PC-9 (cell line): ENCODE measurements at regions not wholly inside any gene's neighbourhood (a gene's known extent, or its start where the extent isn't known, plus 50 kb on each side); places are given as distances from the start of the nearest gene placed in this dataset.

ENCODE experiments used
- BruUV-seq: library from RNA; stranded (reverse); fragments of 400-500 nt; replicated peaks from 2 replicates; lab custom pipeline; 2021; lab: Mats Ljungman, UMichigan
- CTCF ChIA-PET: fragments of 300-600 bp; sonication (Branson Sonifier 250); formaldehyde crosslinking; loops from one replicate; lab custom pipeline; 2022; ENCODE audit warnings: antibody characterized with exemption; lab: Charles Lee
- POLR2A ChIA-PET: fragments of 300-600 bp; sonication (Branson Sonifier 250); formaldehyde crosslinking; loops from one replicate; lab custom pipeline; 2022; ENCODE audit warnings: antibody characterized with exemption; ENCODE audit not compliant: unreplicated experiment; lab: Charles Lee
- DNase-seq, 2 experiments: peaks; one replicate each; pipeline versions ENCODE4 v3.0.0 to v3.0.0-alpha.2; 2015 to 2022; ENCODE audit warnings: mixed read lengths in 1 of 2
- H2AFZ ChIP-seq: fragments of 200-600 bp; sonication (generic); 2 replicates; pipeline ENCODE4 v1.8.1; 2017; ENCODE audit warnings: antibody characterized with exemption
- H3F3A ChIP-seq: fragments of 200-600 bp; sonication (generic); 2 replicates; pipeline ENCODE4 v1.8.1; 2017; ENCODE audit warnings: antibody characterized with exemption, mild to moderate bottlenecking, low read depth; ENCODE audit not compliant: insufficient read depth
- H3K27ac ChIP-seq: fragments of 200-600 bp; sonication (generic); 2 replicates; pipeline ENCODE4 v1.6.1; 2016; ENCODE audit warnings: mixed run types
- H3K27me3 ChIP-seq: fragments of 200-600 bp; sonication (generic); 2 replicates; pipeline ENCODE4 v1.6.1; 2016; ENCODE audit warnings: low read depth, mixed run types; ENCODE audit not compliant: insufficient read depth
- H3K36me3 ChIP-seq: fragments of 200-600 bp; sonication (generic); 2 replicates; pipeline ENCODE4 v1.6.1; 2016; ENCODE audit warnings: low read depth, mixed run types
- H3K4me1 ChIP-seq: fragments of 200-600 bp; sonication (generic); replicated peaks from 2 replicates; pipeline ENCODE4 v1.6.1; 2016; ENCODE audit warnings: mixed run types; ENCODE audit not compliant: insufficient read depth
- H3K4me2 ChIP-seq: fragments of 200-600 bp; sonication (generic); 2 replicates; pipeline ENCODE4 v1.6.1; 2017; ENCODE audit warnings: mixed run types
- H3K4me3 ChIP-seq: fragments of 200-600 bp; sonication (generic); 2 replicates; pipeline ENCODE4 v1.6.1; 2016; ENCODE audit warnings: mixed run types
- H3K79me2 ChIP-seq: fragments of 200-600 bp; sonication (generic); 2 replicates; pipeline ENCODE4 v1.6.1; 2017; ENCODE audit warnings: low read depth, mixed run types
- H3K9me2 ChIP-seq: fragments of 200-600 bp; sonication (generic); 2 replicates; pipeline ENCODE4 v1.8.1; 2017; ENCODE audit warnings: mild to moderate bottlenecking; ENCODE audit not compliant: insufficient read depth
- H3K9me3 ChIP-seq: fragments of 200-600 bp; sonication (generic); 2 replicates; pipeline ENCODE4 v1.8.1; 2016; ENCODE audit warnings: low read depth; ENCODE audit not compliant: insufficient read depth
- H4K20me1 ChIP-seq: fragments of 200-600 bp; sonication (generic); 2 replicates; pipeline ENCODE4 v1.8.1; 2017; ENCODE audit not compliant: insufficient read depth
- EZH2 ChIP-seq: fragments of 200-600 bp; sonication (generic); IDR thresholded peaks from 2 replicates; pipeline ENCODE4 v1.8.0; 2017; ENCODE audit warnings: antibody characterized with exemption, low read depth
- intact Hi-C: fragments of 100-400 bp; cut with micrococcal nuclease; formaldehyde crosslinking; loops from one replicate; pipeline ENCODE4 v1.10.0; 2022; ENCODE audit not compliant: unreplicated experiment
- TF ChIP-seq, protein P1 (sequence below): fragments of 200-600 bp; sonication (generic); conservative IDR thresholded peaks from 2 replicates; pipeline ENCODE4 v1.6.1; 2017; ENCODE audit warnings: mixed run types, antibody characterized with exemption, mild to moderate bottlenecking, moderate library complexity

DNA sequence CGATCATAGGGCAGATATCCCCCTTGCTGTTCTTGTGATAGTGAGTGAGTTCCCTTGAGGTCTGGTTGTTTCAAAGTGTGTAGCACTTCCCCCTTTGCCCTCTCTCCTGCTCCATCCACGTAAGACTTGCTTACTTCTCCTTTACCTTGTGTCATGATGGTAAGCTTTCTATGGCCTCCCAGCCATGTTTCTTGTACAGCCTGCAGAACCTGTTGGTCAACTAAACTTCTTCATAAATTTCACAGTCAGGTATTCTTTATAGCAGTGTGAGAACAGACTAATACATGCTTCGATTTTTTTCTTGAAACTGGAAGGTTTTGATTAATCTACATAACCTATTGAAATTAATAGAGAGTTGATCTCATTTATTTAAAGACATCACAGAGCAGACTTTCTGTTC, 302.5 kb upstream of the PBX1 start:
- Histone ChIP-seq H4K20me1 (no peaks in the 10 kb centered on the region), H3K4me2 (no peak overlapping the region), H3K27me3 (no peaks in the 10 kb centered on the region), H3K4me3 (no peak overlapping the region), H3K4me1 (peaks cover 13% of the 10 kb centered on the region), H3K27ac (no peak overlapping the region), H3K79me2 (no peaks in the 10 kb centered on the region), H3K9me3 (peaks cover 4% of the 10 kb centered on the region; the same call in 1 of the 2 replicates), H3F3A (peaks cover 5% of the 10 kb centered on the region; the same call in 1 of the 2 replicates), H2AFZ (0 out of 2 replicates have a peak overlapping the region, but pooled peaks have one; percentile 22), H3K36me3 (no peaks in the 10 kb centered on the region), H3K9me2 (no peaks in the 10 kb centered on the region)
- CTCF ChIA-PET: no interaction called here
- no TSS peak for BruUV-seq
- no peak for TF ChIP-seq EZH2
- TF ChIP-seq, protein P1, sequence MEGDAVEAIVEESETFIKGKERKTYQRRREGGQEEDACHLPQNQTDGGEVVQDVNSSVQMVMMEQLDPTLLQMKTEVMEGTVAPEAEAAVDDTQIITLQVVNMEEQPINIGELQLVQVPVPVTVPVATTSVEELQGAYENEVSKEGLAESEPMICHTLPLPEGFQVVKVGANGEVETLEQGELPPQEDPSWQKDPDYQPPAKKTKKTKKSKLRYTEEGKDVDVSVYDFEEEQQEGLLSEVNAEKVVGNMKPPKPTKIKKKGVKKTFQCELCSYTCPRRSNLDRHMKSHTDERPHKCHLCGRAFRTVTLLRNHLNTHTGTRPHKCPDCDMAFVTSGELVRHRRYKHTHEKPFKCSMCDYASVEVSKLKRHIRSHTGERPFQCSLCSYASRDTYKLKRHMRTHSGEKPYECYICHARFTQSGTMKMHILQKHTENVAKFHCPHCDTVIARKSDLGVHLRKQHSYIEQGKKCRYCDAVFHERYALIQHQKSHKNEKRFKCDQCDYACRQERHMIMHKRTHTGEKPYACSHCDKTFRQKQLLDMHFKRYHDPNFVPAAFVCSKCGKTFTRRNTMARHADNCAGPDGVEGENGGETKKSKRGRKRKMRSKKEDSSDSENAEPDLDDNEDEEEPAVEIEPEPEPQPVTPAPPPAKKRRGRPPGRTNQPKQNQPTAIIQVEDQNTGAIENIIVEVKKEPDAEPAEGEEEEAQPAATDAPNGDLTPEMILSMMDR: no peak
- no peak for DNase-seq
- intact Hi-C loops: no loop called here
- POLR2A ChIA-PET: no interaction called here

DNA sequence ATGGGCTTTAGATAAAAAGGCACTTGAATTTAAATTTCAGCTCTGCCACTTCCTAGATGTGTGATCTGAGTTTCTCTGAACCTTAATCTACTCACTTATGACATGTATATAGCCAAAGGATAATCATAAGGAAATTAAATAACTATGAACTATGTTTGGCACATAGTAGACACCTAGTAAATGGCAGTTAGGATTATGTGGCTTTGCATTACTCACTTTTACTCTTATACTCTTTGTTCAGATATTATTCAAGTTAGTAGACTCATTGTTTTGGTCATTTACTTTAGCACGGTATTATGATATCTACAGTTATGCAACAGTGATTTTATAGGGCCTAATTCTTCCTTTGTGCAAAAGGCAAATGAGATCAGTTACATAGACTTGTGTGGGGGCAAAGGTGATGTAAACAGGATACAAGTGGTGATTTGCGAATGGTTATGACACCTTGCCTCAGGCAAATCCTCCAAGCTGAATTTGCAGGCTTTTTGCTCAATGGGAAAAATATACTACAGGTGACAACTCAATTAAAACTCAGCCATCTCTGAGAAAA, 297.2 kb upstream of the PBX1 start:
- no peaks in the 10 kb centered on the region for H3K9me2 ChIP-seq
- H4K20me1 ChIP-seq: no peaks in the 10 kb centered on the region
- no peak overlapping the region for H3K4me3 ChIP-seq
- no peaks in the 10 kb centered on the region for H3K27me3 ChIP-seq
- H3K4me2 ChIP-seq: peak overlapping the region; percentile 6; the same call in 1 of the 2 replicates
- H3K79me2 ChIP-seq: no peaks in the 10 kb centered on the region
- no peak for TF ChIP-seq EZH2
- TF ChIP-seq, protein P1: no peak
- peaks cover 21% of the 10 kb centered on the region for H3K4me1 ChIP-seq
- H3F3A ChIP-seq: peaks cover 8% of the 10 kb centered on the region; the same call in 1 of the 2 replicates
- POLR2A ChIA-PET: no interaction called here
- DNase-seq: peak in 1 of 2 experiments; percentile 62
- no peaks in the 10 kb centered on the region for H3K36me3 ChIP-seq
- H3K9me3 ChIP-seq: no peaks in the 10 kb centered on the region
- H3K27ac ChIP-seq: no peak overlapping the region
- H2AFZ ChIP-seq: no peak overlapping the region
- intact Hi-C loops: no loop called here
- no TSS peak for BruUV-seq
- CTCF ChIA-PET: no interaction called here

DNA sequence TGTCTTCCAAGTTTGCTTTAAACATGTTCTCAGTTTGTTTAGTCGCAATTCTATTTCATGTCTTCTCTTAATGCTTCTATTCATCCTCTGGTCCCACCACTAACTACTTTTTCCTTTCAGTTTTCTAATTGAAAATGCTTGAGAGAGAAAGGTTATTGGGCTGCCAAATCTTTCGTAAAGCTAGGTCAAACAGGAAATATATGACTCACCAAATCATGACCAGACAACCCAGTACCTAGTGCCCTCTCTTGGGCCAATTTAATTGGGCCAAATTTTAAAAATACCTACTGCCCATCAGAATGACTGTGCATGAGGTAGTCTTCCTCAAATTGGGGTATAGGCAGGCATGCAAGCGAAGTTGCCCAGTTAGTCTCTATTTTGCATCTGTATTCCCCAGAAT, 295.4 kb upstream of the PBX1 start:
- H3K9me2 ChIP-seq: no peaks in the 10 kb centered on the region
- H3K4me3 ChIP-seq: no peak overlapping the region
- H4K20me1 ChIP-seq: no peaks in the 10 kb centered on the region
- TF ChIP-seq EZH2: no peak
- TF ChIP-seq, protein P1: no peak
- no peaks in the 10 kb centered on the region for H3K79me2 ChIP-seq
- no peak for DNase-seq
- BruUV-seq: no TSS peak
- H3K9me3 ChIP-seq: no peaks in the 10 kb centered on the region
- H2AFZ ChIP-seq: no peak overlapping the region
- no peak overlapping the region for H3K4me2 ChIP-seq
- H3K36me3 ChIP-seq: no peaks in the 10 kb centered on the region
- H3K27ac ChIP-seq: no peak overlapping the region
- intact Hi-C loops: no loop called here
- H3F3A ChIP-seq: peaks cover 8% of the 10 kb centered on the region; the same call in 1 of the 2 replicates
- ChIA-PET POLR2A (no interaction called here), CTCF (no interaction called here)
- H3K27me3 ChIP-seq: no peaks in the 10 kb centered on the region
- H3K4me1 ChIP-seq: peaks cover 20% of the 10 kb centered on the region
